WTC11 (cell line): ENCODE measurements at regions not wholly inside any gene's neighbourhood (a gene's known extent, or its start where the extent isn't known, plus 50 kb on each side); places are given as distances from the start of the nearest gene placed in this dataset.

ENCODE experiments used
- ATAC-seq: fragments of 200-7000 bp; cut with Tn5 transposase; 2 replicates; pipeline ENCODE4 v1.10.0; 2021; ENCODE audit warnings: mild to moderate bottlenecking, moderate library complexity
- CTCF ChIA-PET: fragments of 300-600 bp; sonication (Branson Sonifier 250); formaldehyde crosslinking; loops from one replicate; lab custom pipeline; 2021; ENCODE audit warnings: antibody characterized with exemption; lab: Charles Lee
- POLR2A ChIA-PET: fragments of 350-600 bp; sonication (Branson Sonifier 250); formaldehyde crosslinking; loops from one replicate; lab custom pipeline; 2021; ENCODE audit warnings: antibody characterized with exemption; lab: Charles Lee
- DNase-seq: peaks from one replicate; pipeline ENCODE4 v3.0.0; 2021; ENCODE audit warnings: low spot score
- H3K27ac Mint-ChIP-seq: 2 replicates; pipeline ENCODE4 v1.8.0; 2021; ENCODE audit warnings: mixed read lengths
- H3K27me3 Mint-ChIP-seq: 2 replicates; pipeline ENCODE4 v1.8.0; 2021; ENCODE audit warnings: low read depth, mild to moderate bottlenecking, moderate library complexity, mixed read lengths
- H3K36me3 Mint-ChIP-seq: 2 replicates; pipeline ENCODE4 v1.8.0; 2021; ENCODE audit warnings: mixed read lengths
- H3K4me1 Mint-ChIP-seq: 2 replicates; pipeline ENCODE4 v1.8.0; 2022; ENCODE audit warnings: mixed read lengths
- H3K4me3 Mint-ChIP-seq: 2 replicates; pipeline ENCODE4 v1.8.0; 2021; ENCODE audit warnings: mild to moderate bottlenecking, moderate library complexity, mixed read lengths
- H3K9me3 Mint-ChIP-seq: 2 replicates; pipeline ENCODE4 v1.8.0; 2021; ENCODE audit warnings: mixed read lengths
- ESRRA ChIP-seq: sonication (generic); formaldehyde crosslinking; IDR thresholded peaks from 2 replicates; pipeline ENCODE4 v1.8.1; 2022; ENCODE audit warnings: mild to moderate bottlenecking, missing genetic modification reagents, borderline replicate concordance
- ETV6 ChIP-seq: sonication (generic); formaldehyde crosslinking; IDR thresholded peaks from 2 replicates; pipeline ENCODE4 v1.8.1; 2022; ENCODE audit warnings: mild to moderate bottlenecking, missing genetic modification reagents
- FOXP1 ChIP-seq: sonication (generic); formaldehyde crosslinking; IDR thresholded peaks from 2 replicates; pipeline ENCODE4 v1.8.0; 2022; ENCODE audit warnings: missing genetic modification reagents, mild to moderate bottlenecking, moderate library complexity, borderline replicate concordance
- HMGA2 ChIP-seq: fragments of 250-450 bp; sonication (Bioruptor Pico); IDR thresholded peaks from 2 replicates; pipeline ENCODE4 v1.4.0; 2021; ENCODE audit warnings: mild to moderate bottlenecking, moderate library complexity
- TP53 ChIP-seq: sonication (generic); formaldehyde crosslinking; IDR thresholded peaks from 2 replicates; pipeline ENCODE4 v1.8.1; 2023; ENCODE audit warnings: mild to moderate bottlenecking, missing genetic modification reagents
- ZNF121 ChIP-seq: sonication (generic); formaldehyde crosslinking; IDR thresholded peaks from 2 replicates; pipeline ENCODE4 v1.8.0; 2023; ENCODE audit warnings: missing genetic modification reagents
- ZNF671 ChIP-seq: fragments of 250-450 bp; sonication (Bioruptor Pico); IDR thresholded peaks from 2 replicates; pipeline ENCODE4 v1.8.0; 2021; ENCODE audit warnings: mild to moderate bottlenecking
- TF ChIP-seq, protein P1 (sequence below): fragments of 250-450 bp; sonication (Bioruptor Pico); conservative IDR thresholded peaks from 2 replicates; pipeline ENCODE4 v1.9.0; 2021; ENCODE audit warnings: mild to moderate bottlenecking
- TF ChIP-seq, protein P2 (sequence below): sonication (generic); formaldehyde crosslinking; IDR thresholded peaks from 2 replicates; pipeline ENCODE4 v1.8.1; 2022; ENCODE audit warnings: missing genetic modification reagents, borderline replicate concordance
- TF ChIP-seq, protein P3 (sequence below): sonication (generic); formaldehyde crosslinking; IDR thresholded peaks from 2 replicates; pipeline ENCODE4 v1.8.1; 2023; ENCODE audit warnings: mild to moderate bottlenecking, missing genetic modification reagents, borderline replicate concordance
- TF ChIP-seq, protein P4 (sequence below): sonication (generic); formaldehyde crosslinking; IDR thresholded peaks from 2 replicates; pipeline ENCODE4 v1.8.1; 2022; ENCODE audit warnings: low read depth, mild to moderate bottlenecking, moderate library complexity, missing genetic modification reagents, borderline replicate concordance
- TF ChIP-seq, protein P5 (sequence below): fragments of 250-450 bp; sonication (Bioruptor Pico); IDR thresholded peaks from 2 replicates; pipeline ENCODE4 v1.9.0; 2021; ENCODE audit warnings: moderate library complexity, mild to moderate bottlenecking, inconsistent platforms, borderline replicate concordance
- TF ChIP-seq, protein P6 (sequence below): fragments of 250-450 bp; sonication (Bioruptor Pico); IDR thresholded peaks from 2 replicates; pipeline ENCODE4 v2.1.2; 2022; ENCODE audit warnings: mild to moderate bottlenecking, moderate library complexity
- TF ChIP-seq, protein P7 (sequence below): sonication (generic); formaldehyde crosslinking; IDR thresholded peaks from 2 replicates; pipeline ENCODE4 v1.8.1; 2022; ENCODE audit warnings: mild to moderate bottlenecking, missing genetic modification reagents, moderate library complexity, borderline replicate concordance

DNA sequence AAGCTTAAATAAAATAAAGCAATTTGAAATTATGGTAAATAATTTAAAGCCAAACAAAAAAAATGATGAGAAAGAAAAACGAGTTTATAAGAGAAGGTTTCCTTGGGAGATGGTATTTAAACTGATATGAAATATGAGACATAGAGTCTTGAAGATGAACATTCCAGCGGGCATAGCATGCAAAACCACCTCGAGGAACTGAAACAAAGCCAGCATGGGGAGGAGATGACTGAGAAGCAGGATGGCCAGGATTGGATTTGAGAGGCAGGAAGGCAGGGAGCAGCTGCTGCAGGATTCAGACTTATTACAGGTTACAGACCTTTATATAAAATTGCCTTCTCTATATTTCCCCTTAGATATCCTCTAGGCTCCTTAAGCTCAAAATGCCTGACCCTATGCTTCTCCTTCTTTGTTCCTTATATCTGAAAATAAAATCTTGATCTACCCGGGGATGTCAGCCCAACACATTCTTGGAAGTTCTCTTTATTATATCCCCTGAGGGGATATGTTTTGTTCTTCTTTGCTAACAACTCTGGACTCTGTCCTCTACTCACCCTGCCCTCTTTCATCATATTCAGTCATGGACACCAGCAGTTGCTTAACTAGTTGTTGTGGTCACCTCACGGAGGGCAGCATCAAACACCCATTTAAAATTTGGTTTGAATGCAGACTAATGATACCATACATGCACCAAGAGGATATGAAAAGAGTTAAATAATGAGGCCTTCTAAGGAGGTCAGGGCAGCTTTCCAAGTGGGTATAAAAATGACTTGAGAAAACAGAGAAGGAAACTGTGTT lies 719.1 kb upstream of the B3GALT2 start:
- TF ChIP-seq HMGA2 (CRISPR knock-in tag) (no peak), TP53 (CRISPR knock-in tag) (no peak), FOXP1 (CRISPR knock-in tag) (no peak), ETV6 (no peak), ZNF121 (CRISPR knock-in tag) (no peak), ZNF671 (CRISPR knock-in tag) (no peak), ESRRA (CRISPR knock-in tag) (no peak)
- TF ChIP-seq, protein P1, sequence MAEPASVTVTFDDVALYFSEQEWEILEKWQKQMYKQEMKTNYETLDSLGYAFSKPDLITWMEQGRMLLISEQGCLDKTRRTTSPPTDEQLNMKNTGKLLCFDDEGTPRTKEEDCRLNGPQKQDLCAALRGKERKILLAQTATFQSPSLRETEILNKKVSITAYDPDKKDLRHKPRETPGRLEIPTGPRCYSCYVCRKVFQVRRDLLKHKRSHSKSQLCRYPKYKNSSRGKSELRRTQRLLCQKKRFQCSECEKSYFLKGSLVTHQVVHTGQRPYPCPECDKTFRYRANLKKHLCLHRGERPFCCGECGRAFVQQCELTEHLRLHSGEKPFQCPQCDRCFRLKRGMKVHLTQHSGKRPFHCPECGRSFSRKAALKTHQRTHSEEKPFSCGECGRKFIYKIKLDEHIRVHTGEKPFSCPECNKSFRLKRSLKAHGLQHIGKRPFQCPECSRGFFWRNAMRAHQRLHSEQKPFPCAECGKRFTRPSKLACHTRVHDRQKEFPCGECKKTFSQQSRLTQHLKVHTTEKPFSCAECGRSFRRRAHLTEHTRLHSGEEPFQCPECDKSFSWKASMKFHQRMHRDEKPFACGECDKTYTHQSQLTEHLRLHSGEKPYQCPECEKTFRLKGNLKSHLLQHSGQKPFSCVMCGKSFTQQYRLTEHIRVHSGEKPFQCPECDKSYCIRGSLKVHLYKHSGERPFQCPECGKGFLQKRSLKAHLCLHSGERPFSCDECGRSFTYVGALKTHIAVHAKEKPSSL (CRISPR knock-in tag), result no peak
- TF ChIP-seq, protein P2, sequence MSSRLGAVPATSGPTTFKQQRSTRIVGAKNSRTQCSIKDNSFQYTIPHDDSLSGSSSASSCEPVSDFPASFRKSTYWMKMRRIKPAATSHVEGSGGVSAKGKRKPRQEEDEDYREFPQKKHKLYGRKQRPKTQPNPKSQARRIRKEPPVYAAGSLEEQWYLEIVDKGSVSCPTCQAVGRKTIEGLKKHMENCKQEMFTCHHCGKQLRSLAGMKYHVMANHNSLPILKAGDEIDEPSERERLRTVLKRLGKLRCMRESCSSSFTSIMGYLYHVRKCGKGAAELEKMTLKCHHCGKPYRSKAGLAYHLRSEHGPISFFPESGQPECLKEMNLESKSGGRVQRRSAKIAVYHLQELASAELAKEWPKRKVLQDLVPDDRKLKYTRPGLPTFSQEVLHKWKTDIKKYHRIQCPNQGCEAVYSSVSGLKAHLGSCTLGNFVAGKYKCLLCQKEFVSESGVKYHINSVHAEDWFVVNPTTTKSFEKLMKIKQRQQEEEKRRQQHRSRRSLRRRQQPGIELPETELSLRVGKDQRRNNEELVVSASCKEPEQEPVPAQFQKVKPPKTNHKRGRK (CRISPR knock-in tag), result no peak
- TF ChIP-seq, protein P3, sequence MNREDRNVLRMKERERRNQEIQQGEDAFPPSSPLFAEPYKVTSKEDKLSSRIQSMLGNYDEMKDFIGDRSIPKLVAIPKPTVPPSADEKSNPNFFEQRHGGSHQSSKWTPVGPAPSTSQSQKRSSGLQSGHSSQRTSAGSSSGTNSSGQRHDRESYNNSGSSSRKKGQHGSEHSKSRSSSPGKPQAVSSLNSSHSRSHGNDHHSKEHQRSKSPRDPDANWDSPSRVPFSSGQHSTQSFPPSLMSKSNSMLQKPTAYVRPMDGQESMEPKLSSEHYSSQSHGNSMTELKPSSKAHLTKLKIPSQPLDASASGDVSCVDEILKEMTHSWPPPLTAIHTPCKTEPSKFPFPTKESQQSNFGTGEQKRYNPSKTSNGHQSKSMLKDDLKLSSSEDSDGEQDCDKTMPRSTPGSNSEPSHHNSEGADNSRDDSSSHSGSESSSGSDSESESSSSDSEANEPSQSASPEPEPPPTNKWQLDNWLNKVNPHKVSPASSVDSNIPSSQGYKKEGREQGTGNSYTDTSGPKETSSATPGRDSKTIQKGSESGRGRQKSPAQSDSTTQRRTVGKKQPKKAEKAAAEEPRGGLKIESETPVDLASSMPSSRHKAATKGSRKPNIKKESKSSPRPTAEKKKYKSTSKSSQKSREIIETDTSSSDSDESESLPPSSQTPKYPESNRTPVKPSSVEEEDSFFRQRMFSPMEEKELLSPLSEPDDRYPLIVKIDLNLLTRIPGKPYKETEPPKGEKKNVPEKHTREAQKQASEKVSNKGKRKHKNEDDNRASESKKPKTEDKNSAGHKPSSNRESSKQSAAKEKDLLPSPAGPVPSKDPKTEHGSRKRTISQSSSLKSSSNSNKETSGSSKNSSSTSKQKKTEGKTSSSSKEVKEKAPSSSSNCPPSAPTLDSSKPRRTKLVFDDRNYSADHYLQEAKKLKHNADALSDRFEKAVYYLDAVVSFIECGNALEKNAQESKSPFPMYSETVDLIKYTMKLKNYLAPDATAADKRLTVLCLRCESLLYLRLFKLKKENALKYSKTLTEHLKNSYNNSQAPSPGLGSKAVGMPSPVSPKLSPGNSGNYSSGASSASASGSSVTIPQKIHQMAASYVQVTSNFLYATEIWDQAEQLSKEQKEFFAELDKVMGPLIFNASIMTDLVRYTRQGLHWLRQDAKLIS (CRISPR knock-in tag), result no peak
- TF ChIP-seq, protein P4, sequence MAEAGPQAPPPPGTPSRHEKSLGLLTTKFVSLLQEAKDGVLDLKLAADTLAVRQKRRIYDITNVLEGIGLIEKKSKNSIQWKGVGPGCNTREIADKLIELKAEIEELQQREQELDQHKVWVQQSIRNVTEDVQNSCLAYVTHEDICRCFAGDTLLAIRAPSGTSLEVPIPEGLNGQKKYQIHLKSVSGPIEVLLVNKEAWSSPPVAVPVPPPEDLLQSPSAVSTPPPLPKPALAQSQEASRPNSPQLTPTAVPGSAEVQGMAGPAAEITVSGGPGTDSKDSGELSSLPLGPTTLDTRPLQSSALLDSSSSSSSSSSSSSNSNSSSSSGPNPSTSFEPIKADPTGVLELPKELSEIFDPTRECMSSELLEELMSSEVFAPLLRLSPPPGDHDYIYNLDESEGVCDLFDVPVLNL (CRISPR knock-in tag), result no peak
- TF ChIP-seq, protein P5, sequence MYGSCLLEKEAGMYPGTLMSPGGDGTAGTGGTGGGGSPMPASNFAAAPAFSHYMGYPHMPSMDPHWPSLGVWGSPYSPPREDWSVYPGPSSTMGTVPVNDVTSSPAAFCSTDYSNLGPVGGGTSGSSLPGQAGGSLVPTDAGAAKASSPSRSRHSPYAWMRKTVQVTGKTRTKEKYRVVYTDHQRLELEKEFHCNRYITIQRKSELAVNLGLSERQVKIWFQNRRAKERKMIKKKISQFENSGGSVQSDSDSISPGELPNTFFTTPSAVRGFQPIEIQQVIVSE, result no peak
- TF ChIP-seq, protein P6, sequence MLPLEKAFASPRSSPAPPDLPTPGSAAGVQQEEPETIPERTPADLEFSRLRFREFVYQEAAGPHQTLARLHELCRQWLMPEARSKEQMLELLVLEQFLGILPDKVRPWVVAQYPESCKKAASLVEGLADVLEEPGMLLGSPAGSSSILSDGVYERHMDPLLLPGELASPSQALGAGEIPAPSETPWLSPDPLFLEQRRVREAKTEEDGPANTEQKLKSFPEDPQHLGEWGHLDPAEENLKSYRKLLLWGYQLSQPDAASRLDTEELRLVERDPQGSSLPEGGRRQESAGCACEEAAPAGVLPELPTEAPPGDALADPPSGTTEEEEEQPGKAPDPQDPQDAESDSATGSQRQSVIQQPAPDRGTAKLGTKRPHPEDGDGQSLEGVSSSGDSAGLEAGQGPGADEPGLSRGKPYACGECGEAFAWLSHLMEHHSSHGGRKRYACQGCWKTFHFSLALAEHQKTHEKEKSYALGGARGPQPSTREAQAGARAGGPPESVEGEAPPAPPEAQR (CRISPR knock-in tag), result no peak
- TF ChIP-seq, protein P7, sequence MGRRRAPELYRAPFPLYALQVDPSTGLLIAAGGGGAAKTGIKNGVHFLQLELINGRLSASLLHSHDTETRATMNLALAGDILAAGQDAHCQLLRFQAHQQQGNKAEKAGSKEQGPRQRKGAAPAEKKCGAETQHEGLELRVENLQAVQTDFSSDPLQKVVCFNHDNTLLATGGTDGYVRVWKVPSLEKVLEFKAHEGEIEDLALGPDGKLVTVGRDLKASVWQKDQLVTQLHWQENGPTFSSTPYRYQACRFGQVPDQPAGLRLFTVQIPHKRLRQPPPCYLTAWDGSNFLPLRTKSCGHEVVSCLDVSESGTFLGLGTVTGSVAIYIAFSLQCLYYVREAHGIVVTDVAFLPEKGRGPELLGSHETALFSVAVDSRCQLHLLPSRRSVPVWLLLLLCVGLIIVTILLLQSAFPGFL (CRISPR knock-in tag), result no peak
- CTCF ChIA-PET, result no interaction called here
- no peak for ATAC-seq
- H3K9me3 Mint-ChIP-seq, result 0 out of 2 replicates have a peak, but pooled peaks cover 4% of the 10 kb centered on the region
- no peaks in the 10 kb centered on the region for H3K36me3 Mint-ChIP-seq
- POLR2A ChIA-PET, result no interaction called here
- no peaks in the 10 kb centered on the region for H3K4me1 Mint-ChIP-seq
- H3K27ac Mint-ChIP-seq, result no peak overlapping the region
- no peak for DNase-seq
- H3K27me3 Mint-ChIP-seq, result no peaks in the 10 kb centered on the region
- H3K4me3 Mint-ChIP-seq, result no peak overlapping the region
